H4 (cell line): ENCODE measurements at regions not wholly inside any gene's neighbourhood (a gene's known extent, or its start where the extent isn't known, plus 50 kb on each side); places are given as distances from the start of the nearest gene placed in this dataset.

Experiments used
- DNase-seq: peaks from one replicate; pipeline ENCODE4 v3.0.0-alpha.2; 2015; ENCODE audit warnings: low spot score

DNA sequence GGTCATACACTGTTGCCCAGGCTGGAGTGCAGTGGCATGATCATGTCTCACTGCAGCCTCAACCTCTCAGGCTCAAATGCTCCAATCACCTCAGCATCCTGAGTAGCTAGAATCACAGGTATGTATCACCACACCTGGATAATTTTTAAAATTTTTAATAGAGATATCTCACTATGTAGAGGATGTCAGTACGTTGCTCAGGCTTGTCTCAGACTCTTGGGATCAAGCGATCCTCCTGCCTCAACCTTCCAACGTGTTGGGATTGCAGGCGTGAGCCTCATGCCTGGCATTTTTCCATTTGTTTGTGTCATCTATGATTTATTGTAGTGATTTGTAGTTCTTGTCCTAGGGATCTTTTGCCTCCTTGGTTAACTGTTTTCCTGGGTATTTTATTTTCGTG, 985.2 kb upstream of the B3GALT2 start:
- no peak for DNase-seq

DNA sequence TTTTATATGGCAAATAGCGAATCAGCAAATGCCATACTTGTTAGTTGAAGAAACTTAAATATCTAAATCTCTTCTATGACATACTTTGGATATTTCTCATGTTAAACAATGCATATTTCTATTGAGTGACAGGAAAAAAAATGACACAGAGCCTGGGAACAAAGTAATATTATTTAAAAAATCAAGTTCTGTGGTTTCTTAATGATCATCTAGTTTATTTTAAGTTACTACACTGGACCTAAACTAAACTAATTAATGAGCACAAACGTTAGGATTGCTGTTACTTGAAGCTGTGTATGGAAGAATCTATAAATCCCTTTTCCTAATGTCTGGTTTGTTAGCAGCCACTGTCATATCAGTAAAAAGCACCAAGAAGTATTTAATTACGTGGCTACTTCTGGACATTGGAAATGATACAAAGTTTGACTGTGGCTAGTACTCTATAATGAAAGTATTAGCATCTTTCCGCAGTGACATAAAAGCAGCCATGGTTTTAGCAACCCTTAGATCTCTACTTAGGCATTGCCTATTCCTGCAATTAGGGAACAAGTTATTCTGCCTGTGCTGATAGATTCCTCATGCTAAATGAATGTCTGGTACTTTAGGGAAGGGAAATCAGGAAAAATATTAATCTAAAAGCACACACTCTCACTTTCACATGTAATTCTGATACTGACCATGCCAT, 981.7 kb upstream of the B3GALT2 start:
- DNase-seq = no peak

DNA sequence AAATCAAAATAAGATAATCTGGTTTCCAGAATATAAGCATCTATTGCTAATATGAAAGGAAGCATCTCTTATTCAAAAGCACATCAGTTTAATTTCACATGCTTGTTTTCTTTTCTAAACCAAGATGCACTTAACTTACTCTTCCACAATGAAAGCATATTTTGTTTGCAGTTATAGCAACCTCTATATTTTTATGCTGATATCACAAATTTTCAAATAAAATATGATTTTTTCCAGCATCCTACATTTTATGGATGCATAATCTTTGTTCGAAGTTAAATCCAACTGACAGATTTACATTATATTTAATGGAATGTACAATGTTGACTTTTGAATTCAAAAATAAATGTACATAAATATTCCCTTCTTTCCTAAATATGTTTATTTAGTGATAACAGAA, 978.3 kb upstream of the B3GALT2 start:
- no peak for DNase-seq

DNA sequence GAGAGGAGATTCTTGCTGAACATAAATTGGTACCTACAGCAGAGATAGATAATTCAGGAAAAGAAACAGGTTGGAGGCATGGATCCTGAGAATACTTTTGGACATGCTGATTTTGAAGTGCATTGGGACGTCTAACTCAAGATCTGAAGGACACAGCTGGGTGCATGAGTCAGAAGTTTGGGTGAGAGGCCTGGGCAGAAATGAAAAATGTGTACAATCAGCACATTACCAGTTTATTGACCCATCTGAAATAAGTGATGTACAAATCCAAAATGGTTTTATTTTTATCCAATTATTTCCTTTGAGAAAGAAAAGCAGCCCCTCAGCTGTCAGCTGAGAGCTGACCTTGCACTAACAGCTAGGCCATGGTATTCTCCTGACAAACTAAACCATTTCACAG, 975.2 kb upstream of the B3GALT2 start:
- DNase-seq = no peak

DNA sequence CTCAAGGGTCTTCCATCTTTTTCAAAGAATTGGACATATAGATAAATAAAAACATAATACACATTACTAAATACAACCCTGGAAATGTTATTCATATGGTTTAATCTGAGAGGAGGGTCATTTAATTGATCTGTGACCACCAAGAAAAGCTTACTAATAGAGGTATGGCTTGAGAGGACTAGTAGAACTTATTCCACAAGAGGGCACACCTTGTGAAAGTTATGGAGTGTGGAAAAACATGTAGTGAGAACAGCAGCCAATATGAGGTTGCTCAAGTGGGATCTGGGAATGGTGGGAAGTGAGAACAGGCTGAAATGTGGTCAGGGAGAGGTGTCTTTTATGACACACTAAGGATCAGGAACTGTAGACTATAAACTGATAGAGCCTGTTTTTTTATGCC, 973.5 kb upstream of the B3GALT2 start:
- DNase-seq = peak; percentile 13

DNA sequence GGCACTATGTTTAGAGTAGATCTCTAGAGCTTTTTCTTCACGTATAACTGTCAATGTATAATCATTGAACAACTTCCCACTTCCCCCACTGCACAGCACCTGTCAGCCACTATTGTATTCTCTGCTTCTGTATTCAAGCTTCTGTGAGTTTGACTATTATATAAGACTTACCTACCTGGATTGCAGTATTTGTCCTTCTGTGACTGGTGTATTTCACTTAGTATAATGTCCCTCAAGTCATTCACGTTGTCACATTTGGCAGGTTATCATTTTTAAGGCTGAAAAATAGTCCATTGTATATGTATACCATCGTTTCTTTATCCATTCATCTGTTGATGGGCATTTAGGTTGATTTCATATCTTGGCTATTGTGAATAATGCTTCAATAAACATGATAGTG, 969.5 kb upstream of the B3GALT2 start:
- DNase-seq = no peak

DNA sequence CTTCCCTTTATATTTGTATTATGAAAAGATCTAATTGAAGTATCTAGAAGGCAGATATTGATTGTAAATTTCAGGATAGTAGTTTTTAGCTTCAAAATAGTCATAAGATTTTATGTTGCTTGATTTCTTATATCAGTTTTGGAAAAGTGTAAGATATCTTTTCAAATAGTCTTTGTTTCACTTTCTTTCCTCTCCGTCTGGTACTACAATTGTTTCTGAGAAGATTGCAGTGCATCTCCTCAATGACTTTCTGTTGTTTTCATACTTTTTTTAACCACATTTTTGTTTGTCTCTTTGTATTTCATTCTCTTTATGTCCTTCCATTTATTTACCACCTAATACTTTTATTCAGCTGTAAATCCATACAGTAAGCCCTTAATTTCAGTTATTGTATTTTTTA, 964.6 kb upstream of the B3GALT2 start:
- DNase-seq = no peak

DNA sequence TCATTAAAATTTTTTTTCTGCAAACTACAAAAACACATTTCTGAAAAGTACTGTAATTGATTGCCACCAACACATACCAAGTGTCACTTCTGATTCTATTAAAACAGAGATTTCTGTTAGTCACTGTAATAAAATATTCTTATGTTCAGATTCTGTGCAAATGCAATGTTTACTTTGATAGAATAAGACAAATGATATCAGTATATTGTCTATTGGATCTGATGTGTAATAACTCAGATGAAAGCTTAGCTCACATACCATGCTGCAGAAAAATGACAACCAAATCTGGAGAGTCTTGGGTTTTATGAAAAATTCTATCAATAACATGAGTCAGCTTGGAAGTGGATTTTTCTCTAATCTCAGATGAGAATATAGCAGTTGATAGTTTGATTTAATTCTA, 963.8 kb upstream of the B3GALT2 start:
- DNase-seq = no peak

DNA sequence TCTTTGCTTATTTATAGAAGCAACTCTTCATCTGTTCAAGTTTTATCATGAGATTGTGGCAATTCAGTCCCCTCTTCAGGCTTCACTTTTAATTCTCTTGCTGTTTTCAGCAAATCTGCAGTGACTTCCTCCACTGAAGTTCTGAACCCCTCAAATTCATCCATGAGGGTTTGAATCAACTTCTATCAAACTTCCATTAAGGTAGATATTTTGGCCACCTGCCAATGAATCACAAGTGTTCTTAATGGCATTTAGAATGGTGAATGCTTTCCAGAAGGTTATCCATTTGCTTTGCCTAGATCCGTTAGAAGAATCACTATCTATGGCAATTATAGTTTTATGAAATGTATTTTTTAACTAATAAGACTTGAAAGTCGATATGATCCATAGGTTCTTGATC, 946.7 kb upstream of the B3GALT2 start:
- no peak for DNase-seq

DNA sequence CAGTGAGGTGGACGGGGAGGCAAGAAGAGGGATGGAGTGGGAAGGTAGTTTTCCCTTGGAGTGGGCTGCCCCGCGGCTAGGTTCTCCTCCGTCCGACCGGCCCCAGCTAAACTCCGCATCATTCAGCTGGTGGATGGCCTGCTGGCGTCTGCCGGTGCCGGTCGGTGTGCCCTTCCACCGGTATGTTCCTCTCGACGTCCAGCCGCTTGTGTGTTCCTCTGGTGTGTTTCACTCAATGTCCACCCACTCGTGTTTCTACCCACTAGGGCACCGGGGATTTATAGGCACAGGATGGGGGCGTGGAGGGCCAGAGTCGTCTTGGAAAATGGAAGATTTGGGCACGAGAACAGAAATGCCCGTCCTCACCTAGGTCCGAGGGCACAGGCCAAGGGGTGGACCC, 931.7 kb upstream of the B3GALT2 start:
- DNase-seq = no peak

DNA sequence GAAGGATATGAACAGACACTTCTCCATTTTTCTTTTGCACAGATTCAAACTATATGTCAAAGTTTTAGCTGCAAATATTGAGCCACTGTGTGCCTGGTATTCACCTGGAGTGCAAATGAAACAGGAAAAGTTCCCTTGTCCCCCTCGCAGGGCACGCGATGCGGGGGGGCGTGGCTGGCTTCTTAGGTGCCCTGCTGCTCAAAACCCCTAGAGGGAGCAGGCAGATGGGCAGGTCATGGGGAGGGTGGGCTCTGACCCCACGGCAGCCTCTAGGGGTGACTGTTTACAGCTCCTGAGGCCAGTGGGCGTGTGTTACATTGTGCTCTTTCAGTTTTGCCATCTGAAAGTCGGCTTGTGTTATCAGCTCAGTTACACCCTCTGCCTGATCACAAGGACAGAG, 931.2 kb upstream of the B3GALT2 start:
- no peak for DNase-seq

DNA sequence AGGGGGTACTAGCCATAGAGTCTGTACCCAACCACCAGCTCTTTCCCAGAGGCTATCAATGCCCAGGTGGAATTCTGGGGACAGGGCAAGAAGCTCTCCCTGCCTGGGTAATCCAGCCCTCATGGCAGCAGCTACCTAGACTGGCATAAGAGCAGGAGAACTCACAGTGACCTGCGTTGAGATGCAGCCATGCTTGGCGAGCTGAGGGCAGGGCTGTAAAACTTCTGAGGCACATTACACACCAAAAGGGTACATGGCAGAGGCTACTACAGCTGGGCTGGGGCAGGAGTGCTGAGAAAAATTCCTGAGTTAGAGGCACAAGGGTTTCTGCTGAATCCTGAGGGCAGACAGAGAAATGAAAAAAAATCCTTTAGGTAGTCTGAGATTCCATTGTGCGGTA, 927.9 kb upstream of the B3GALT2 start:
- DNase-seq = no peak

DNA sequence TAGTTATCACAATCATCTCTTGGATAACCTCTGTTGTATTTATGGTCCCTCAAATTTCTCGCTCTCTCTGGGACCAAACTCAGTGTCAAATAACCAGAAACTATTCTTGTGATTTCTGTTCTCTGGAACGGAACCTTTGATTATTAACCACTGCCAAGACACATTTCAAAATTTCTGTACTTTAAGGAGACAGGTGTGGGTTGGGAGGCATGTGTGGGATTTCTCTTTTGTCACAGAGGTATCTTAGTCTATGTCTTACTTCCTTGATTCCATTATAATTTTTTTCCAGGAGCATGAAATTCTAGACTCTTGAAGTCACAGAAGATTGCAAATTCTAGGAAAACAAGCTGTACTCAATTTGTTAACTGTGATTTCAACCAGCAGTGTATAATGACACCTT, 919.0 kb upstream of the B3GALT2 start:
- no peak for DNase-seq

DNA sequence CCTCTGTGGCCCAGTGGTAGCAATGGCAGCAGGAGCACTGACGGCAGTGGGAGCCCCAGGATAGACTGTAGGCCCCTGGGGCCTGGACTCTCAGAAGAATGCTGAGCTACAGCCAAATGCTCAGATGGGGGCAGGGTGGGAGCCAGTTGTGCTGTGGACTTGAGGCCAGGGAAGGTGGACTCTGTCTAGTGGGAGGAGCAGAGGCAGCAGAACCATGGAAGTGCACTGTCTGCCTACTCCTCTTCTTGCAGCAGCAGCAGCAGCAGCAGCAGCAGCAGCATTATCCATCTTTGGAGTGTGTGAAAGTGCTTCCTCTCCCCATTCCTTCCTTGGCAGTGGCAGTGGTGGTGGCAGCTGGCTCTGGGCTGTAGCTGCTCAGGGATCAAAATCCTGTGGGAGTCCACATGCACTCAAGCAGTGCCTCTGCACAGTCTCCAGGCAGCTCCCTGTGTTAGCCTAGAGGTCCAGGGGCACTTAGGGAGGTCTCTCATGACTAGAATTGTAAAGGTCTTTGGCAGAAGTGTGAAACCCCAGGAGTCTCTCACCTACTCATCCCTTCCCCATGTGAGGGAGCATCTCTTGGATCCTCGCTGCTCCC, 917.9 kb upstream of the B3GALT2 start:
- no peak for DNase-seq

DNA sequence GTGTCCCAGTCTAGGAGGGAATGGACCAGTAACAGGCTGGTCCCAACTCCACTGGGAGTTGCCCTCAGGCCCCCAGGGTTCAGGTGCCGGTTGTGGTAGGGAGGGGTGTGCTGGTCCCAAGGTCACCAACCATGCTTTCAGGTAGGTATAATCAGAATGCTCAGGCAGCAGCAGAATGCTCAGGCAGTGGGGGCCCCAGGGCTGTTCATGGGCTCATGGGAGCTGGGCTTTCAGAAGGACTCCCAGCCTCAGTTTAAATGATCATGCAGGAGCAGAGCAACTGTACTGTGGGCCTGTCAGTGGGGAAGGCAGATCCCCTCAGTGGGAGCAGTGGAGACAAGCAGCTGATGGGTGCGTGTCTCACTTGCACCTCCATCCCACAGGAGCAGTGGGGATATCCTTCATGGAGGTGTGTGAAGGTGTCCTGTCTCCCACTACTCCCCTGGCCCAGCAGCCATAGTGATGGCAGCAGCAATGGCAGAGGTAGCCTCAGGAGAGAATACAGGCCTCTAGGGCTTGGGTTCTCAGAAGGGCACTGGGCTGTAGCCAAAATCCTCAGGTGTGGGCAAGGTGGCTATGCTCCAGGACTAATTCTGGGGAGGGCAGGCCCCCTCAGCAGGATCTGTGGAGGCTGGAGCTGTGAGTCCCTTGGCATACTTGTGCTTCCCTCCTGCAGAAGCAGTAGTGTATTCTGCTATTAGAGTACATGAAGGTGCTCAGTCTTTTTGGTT, 917.3 kb upstream of the B3GALT2 start:
- no peak for DNase-seq

DNA sequence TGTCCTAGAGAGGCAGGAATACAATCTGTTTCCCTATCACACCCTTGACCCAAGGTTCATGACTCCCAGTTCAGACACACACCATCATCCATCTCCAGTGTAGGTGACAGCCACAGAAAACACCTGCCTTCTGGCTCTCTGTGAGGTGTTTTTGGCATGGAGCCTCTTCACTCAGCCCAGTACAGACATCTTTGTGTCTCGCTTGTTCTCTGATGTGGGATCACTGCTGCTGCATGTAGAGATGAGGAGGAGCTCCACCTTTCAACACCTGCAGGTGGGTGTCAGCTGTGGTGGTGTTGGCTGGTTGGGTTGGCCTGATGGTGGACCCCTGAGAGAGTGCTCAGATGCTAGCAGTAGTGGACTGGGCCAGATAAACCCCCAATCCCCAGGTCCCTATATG, 916.7 kb upstream of the B3GALT2 start:
- DNase-seq = no peak

DNA sequence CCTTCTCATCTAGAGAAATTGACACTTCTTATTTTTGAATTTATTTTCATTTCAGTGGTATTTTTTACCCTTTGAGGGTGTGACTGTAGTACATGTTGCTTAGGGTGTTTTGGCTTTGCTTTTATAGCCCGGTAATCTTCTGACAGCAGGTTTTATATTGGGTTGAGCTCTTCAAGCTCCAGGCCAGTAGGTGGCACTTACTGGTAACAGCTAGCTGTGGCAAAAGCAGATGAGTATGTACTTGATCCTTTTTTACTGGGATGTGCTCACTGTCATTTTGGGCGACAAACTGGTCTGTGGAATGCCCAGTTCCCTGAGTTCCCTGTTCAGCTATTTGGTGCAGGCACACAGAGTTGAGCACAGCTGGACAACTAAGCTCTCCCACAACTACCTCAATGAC, 916.2 kb upstream of the B3GALT2 start:
- peak; percentile 11 for DNase-seq

DNA sequence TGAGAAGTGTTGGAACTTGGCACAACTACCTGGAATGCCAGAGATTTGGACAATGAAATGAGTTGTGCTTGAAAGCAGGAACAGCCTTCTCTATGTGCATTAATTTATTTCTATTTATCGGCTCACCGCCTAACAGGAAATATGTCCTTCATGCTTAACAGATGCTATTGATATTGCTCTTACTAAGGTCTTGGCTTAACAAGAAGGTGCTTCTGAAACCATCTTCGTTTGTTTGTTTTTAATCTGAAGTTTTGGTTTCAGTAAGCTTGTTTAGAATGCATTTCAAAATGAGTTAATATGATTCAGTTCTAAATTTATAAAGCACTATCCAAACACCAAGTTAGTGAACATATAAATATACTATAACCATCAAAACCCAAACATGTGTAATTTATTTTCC, 898.3 kb upstream of the B3GALT2 start:
- no peak for DNase-seq

DNA sequence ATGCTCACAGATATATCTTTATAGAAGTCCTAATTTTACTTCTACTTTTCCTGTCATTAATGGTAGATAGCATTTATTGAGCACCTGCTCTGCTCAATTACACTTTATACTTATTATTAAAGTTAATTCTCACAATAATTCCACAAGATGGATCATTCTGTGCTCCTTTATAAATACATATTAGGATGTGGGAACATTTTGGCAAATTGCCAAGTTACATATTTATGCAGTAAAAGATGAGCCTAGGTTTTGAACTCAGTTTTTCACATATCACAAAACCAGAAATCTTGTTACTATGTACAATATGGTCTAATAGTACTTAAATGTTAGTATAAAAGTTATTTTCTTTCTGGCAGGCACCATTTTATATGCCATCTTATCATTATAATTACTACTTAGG, 895.0 kb upstream of the B3GALT2 start:
- DNase-seq = no peak

DNA sequence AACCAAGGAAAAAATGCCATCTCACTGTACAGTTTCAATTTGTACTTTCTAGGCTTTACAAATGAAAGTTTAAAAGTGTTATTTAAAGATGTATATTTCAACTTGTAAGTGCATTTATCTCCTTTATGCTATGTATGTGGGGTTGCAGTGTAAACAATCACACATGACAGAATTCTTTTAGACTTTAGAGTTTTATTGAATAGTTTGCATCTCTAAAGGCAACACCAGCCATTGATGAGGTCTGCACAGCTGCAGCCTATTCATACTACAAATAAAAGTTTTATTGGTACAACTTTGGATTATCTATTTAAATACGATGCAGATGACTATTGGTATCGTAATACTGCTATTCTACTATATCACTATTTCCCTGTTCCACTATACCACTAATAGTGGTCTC, 894.4 kb upstream of the B3GALT2 start:
- no peak for DNase-seq

DNA sequence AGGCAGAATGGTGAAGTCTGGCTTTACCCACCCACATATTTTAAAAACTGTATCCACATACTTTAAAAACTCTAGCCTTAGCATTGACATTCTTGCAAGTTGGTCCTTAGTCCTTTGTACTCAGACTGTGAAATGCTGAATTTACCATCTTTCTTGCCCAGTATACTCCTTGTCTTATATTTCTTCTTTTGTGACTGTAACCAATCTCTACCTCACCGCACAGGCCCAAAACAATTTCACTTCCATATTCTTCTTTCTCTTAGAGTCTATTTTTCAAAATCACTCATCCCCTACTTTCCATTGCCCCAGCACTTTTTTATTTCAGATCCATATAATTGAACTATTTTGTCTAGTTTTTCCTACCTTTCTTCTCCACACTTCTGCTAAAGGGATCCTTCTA, 892.4 kb upstream of the B3GALT2 start:
- DNase-seq = no peak

DNA sequence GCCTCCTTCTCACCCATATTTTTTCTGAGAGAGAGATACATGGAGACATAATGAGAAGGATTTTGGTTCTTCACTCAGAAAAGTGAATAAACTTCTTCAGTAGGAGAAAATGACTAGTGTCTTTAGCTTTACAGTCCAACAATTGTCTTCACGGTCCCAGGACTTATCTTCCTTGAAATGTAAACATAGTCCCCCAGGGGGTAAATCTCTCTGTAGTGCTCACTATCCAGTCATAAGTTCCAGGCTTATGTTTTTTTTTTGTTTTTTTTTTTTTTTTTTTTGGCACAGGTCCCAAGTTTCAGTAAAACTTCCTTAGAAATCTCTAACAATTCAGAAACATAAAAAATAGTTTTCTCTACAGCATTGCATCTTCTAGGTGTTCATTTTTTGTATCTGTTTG, 890.2 kb upstream of the B3GALT2 start:
- DNase-seq = no peak

DNA sequence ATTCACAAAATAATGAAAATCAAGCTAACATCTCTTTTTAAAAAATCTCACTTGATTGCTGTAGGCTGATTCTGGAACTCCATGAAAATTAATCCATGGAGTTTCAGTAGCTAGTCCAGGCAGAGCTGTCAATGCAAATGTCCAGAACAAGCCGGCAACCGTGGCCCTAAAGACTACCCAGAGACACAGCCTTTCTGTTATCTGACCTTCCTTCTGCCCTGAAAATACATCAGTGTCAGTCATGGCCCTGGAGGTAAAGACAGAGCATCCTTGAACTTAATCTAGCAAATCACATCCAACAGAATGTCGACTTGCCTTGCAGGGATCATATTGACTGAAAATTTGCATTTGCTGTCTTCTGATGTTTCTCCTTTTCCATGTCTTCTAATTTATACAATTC, 887.4 kb upstream of the B3GALT2 start:
- DNase-seq = no peak

DNA sequence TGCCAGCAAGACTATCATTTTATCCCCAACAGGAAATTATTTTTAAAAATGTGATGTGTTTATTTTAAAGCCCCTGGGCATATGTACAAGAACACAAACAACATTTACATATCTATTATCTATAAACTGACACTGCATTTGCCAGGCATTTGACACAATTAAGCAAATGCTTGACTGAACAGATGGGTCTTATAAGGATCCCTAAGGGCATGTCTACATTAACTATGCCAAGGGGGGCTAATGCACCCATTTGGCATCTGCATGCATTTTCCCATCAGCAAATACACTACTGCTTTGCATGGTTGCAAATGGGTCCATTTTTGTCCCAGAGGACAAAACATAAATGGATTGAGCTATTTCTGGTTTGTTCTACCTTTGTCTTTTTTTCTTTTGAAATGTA, 884.8 kb upstream of the B3GALT2 start:
- DNase-seq = no peak
